Stomach (tissue), 4 donors: ENCODE measurements at regions not wholly inside any gene's neighbourhood (a gene's known extent, or its start where the extent isn't known, plus 50 kb on each side); places are given as distances from the start of the nearest gene placed in this dataset.

Source experiments
- EP300 ChIP-seq: sonication (generic); formaldehyde crosslinking; IDR thresholded peaks from one replicate; pipeline ENCODE4 v1.6.1; 2017; ENCODE audit warnings: antibody characterized with exemption
- POLR2A ChIP-seq, 4 donors: fragments of 450-650 bp; IDR thresholded peaks; one replicate each; pipeline ENCODE4 v1.6.1; 2016; ENCODE audit warnings: antibody characterized with exemption in 4 of 4, control low read depth in 2 of 4, mild to moderate bottlenecking in 1 of 4, moderate library complexity in 1 of 4
- POLR2AphosphoS5 ChIP-seq, 3 donors: sonication (generic); formaldehyde crosslinking; IDR thresholded peaks; one replicate each; pipeline ENCODE4 v1.6.1; 2016; ENCODE audit warnings: antibody characterized with exemption in 3 of 3
- TF ChIP-seq, protein P1 (sequence below), 7 experiments: fragments of 450-650 bp in 4 of 7; fragments of 200-600 bp in 3 of 7; sonication (generic) in 3 of 7; IDR thresholded peaks; one replicate each; pipeline ENCODE4 v1.5.1; 2016 to 2019; ENCODE audit warnings: antibody characterized with exemption in 7 of 7, control low read depth in 2 of 7, mild to moderate bottlenecking in 1 of 7

DNA sequence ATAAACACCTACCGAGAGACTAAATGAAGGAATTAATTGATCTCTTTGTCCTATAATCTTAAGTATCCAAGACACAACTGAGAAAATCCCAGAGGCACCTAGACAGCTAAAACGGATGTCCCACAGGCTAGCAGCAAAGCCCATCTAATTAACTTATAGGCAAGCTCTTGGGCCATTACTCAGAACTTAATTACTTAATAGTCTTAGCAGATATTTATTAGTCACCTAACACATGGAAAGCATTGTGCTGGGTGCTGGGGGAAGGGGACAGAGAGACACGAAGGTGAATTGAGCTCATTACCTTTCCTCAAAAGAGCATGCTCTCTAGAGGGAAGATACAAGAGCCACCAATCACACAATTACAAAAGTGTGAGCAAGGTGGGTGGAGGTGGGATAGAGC lies 189.8 kb upstream of the PROK2 start:
- TF ChIP-seq, protein P1, sequence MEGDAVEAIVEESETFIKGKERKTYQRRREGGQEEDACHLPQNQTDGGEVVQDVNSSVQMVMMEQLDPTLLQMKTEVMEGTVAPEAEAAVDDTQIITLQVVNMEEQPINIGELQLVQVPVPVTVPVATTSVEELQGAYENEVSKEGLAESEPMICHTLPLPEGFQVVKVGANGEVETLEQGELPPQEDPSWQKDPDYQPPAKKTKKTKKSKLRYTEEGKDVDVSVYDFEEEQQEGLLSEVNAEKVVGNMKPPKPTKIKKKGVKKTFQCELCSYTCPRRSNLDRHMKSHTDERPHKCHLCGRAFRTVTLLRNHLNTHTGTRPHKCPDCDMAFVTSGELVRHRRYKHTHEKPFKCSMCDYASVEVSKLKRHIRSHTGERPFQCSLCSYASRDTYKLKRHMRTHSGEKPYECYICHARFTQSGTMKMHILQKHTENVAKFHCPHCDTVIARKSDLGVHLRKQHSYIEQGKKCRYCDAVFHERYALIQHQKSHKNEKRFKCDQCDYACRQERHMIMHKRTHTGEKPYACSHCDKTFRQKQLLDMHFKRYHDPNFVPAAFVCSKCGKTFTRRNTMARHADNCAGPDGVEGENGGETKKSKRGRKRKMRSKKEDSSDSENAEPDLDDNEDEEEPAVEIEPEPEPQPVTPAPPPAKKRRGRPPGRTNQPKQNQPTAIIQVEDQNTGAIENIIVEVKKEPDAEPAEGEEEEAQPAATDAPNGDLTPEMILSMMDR (IDR thresholded peaks at IDR 0.05): no peak
- TF ChIP-seq POLR2AphosphoS5 (IDR thresholded peaks at IDR 0.05): no peak
- no peak for TF ChIP-seq POLR2A (IDR thresholded peaks at IDR 0.05)
- no peak for TF ChIP-seq EP300
